ENCODE measurements at regions not wholly inside any gene's neighbourhood (a gene's known extent, or its start where the extent isn't known, plus 50 kb on each side); places are given as distances from the start of the nearest gene placed in this dataset.

GRCh38 chr2:103233691-103234090 is 471.9 kb downstream of the TMEM182 start:
- DNase-seq (ENCODE audit: low read depth, low spot score) (no peak), FAIRE-seq (no peak)
- no peaks in the 10 kb centered on the region for H3K36me3 ChIP-seq (ENCODE audit: control insufficient read depth in 2 of 2, extremely low read depth in 1 of 2, insufficient read depth in 2 of 2, low read length in 2 of 2)
- TF ChIP-seq CTCF (optimal IDR thresholded peaks at IDR 0.05 in 1 of 3, IDR thresholded peaks at IDR 0.05 in 1 of 3, conservative IDR thresholded peaks at IDR 0.05 in 1 of 3; ENCODE audit: extremely low read depth in 1 of 3, insufficient read depth in 2 of 3, low read length in 3 of 3) (no peak), EZH2 (IDR thresholded peaks at IDR 0.05; ENCODE audit: low read length) (no peak)
- no peak overlapping the region for H3K27ac ChIP-seq (ENCODE audit: control insufficient read depth, insufficient read depth, low read length)
- no peaks in the 10 kb centered on the region for H3K9me1 ChIP-seq (ENCODE audit: control insufficient read depth, extremely low read depth, insufficient read depth, low read length)
- no peak overlapping the region for H3K4me2 ChIP-seq (ENCODE audit: control insufficient read depth, extremely low read depth, insufficient read depth, low read depth, low read length)
- H3K9me3 ChIP-seq (ENCODE audit: control insufficient read depth, low read depth, low read length) = peaks cover 1% of the 10 kb centered on the region
- H3K4me1 ChIP-seq (ENCODE audit: control insufficient read depth, extremely low read depth, insufficient read depth, low read length) = no peaks in the 10 kb centered on the region
- H3K27me3 ChIP-seq (ENCODE audit: control insufficient read depth, extremely low read depth, insufficient read depth, low read length) = no peaks in the 10 kb centered on the region
- dilution Hi-C loops (cut with MboI; ENCODE audit: extremely low pct_ligation_motif_present, low sequenced_read_pairs) = no loop called here
- no peak overlapping the region for H2AFZ ChIP-seq (ENCODE audit: control insufficient read depth, low read length)
- H3K4me3 ChIP-seq (ENCODE audit: control insufficient read depth in 2 of 3, extremely low read depth in 1 of 3, insufficient read depth in 2 of 3, low read depth in 1 of 3, low read length in 3 of 3) = no peak overlapping the region
- H3K79me2 ChIP-seq (ENCODE audit: control insufficient read depth, insufficient read depth, low read length) = no peaks in the 10 kb centered on the region
- H3K9ac ChIP-seq (ENCODE audit: control insufficient read depth, extremely low read depth, insufficient read depth, low read length) = no peak overlapping the region
- no peaks in the 10 kb centered on the region for H4K20me1 ChIP-seq (ENCODE audit: control insufficient read depth, extremely low read depth, insufficient read depth, low read length)

- dilution Hi-C loops (cut with MboI; ENCODE audit: extremely low pct_ligation_motif_present, low sequenced_read_pairs) = no loop called here
- no peak for FAIRE-seq
Measured at GRCh38 chr2:103235283-103235682, 473.5 kb downstream of the TMEM182 start.

More at GRCh38 chr2:103235283-103235682, 473.5 kb downstream of the TMEM182 start:
- no peak overlapping the region for H3K4me2 ChIP-seq (ENCODE audit: control insufficient read depth, extremely low read depth, insufficient read depth, low read depth, low read length)
- H3K4me1 ChIP-seq (ENCODE audit: control insufficient read depth, extremely low read depth, insufficient read depth, low read length) = no peaks in the 10 kb centered on the region
- H3K9ac ChIP-seq (ENCODE audit: control insufficient read depth, extremely low read depth, insufficient read depth, low read length) = no peak overlapping the region
- no peak overlapping the region for H2AFZ ChIP-seq (ENCODE audit: control insufficient read depth, low read length)
- H3K27ac ChIP-seq (ENCODE audit: control insufficient read depth, insufficient read depth, low read length) = no peak overlapping the region
- H4K20me1 ChIP-seq (ENCODE audit: control insufficient read depth, extremely low read depth, insufficient read depth, low read length) = no peaks in the 10 kb centered on the region
- H3K36me3 ChIP-seq (ENCODE audit: control insufficient read depth in 2 of 2, extremely low read depth in 1 of 2, insufficient read depth in 2 of 2, low read length in 2 of 2) = no peaks in the 10 kb centered on the region
- TF ChIP-seq CTCF (optimal IDR thresholded peaks at IDR 0.05 in 1 of 3, IDR thresholded peaks at IDR 0.05 in 1 of 3, conservative IDR thresholded peaks at IDR 0.05 in 1 of 3; ENCODE audit: extremely low read depth in 1 of 3, insufficient read depth in 2 of 3, low read length in 3 of 3) = no peak
- no peak for TF ChIP-seq EZH2 (IDR thresholded peaks at IDR 0.05; ENCODE audit: low read length)
- DNase-seq (ENCODE audit: low read depth, low spot score) = no peak
- peaks cover 1% of the 10 kb centered on the region for H3K9me3 ChIP-seq (ENCODE audit: control insufficient read depth, low read depth, low read length)
- H3K4me3 ChIP-seq (ENCODE audit: control insufficient read depth in 2 of 3, extremely low read depth in 1 of 3, insufficient read depth in 2 of 3, low read depth in 1 of 3, low read length in 3 of 3) = no peak overlapping the region
- H3K27me3 ChIP-seq (ENCODE audit: control insufficient read depth, extremely low read depth, insufficient read depth, low read length) = no peaks in the 10 kb centered on the region
- H3K9me1 ChIP-seq (ENCODE audit: control insufficient read depth, extremely low read depth, insufficient read depth, low read length) = no peaks in the 10 kb centered on the region
- no peaks in the 10 kb centered on the region for H3K79me2 ChIP-seq (ENCODE audit: control insufficient read depth, insufficient read depth, low read length)
